Stomach (tissue), 4 donors: ENCODE measurements at regions not wholly inside any gene's neighbourhood (a gene's known extent, or its start where the extent isn't known, plus 50 kb on each side); places are given as distances from the start of the nearest gene placed in this dataset.

ENCODE experiments used
- POLR2A ChIP-seq, 4 donors: fragments of 450-650 bp; IDR thresholded peaks; one replicate each; pipeline ENCODE4 v1.6.1; 2016; ENCODE audit warnings: antibody characterized with exemption in 4 of 4, control low read depth in 2 of 4, mild to moderate bottlenecking in 1 of 4, moderate library complexity in 1 of 4
- TF ChIP-seq, protein P1 (sequence below), 7 experiments: fragments of 450-650 bp in 4 of 7; fragments of 200-600 bp in 3 of 7; sonication (generic) in 3 of 7; IDR thresholded peaks; one replicate each; pipeline ENCODE4 v1.5.1; 2016 to 2019; ENCODE audit warnings: antibody characterized with exemption in 7 of 7, control low read depth in 2 of 7, mild to moderate bottlenecking in 1 of 7

- TF ChIP-seq, protein P1, sequence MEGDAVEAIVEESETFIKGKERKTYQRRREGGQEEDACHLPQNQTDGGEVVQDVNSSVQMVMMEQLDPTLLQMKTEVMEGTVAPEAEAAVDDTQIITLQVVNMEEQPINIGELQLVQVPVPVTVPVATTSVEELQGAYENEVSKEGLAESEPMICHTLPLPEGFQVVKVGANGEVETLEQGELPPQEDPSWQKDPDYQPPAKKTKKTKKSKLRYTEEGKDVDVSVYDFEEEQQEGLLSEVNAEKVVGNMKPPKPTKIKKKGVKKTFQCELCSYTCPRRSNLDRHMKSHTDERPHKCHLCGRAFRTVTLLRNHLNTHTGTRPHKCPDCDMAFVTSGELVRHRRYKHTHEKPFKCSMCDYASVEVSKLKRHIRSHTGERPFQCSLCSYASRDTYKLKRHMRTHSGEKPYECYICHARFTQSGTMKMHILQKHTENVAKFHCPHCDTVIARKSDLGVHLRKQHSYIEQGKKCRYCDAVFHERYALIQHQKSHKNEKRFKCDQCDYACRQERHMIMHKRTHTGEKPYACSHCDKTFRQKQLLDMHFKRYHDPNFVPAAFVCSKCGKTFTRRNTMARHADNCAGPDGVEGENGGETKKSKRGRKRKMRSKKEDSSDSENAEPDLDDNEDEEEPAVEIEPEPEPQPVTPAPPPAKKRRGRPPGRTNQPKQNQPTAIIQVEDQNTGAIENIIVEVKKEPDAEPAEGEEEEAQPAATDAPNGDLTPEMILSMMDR (IDR thresholded peaks at IDR 0.05), result no peak
- no peak for TF ChIP-seq POLR2A (IDR thresholded peaks at IDR 0.05)
Measured at GRCh38 chr13:58379221-58379620, 747.7 kb downstream of the PCDH17 start.
